HCT116 (cell line): ENCODE measurements at regions not wholly inside any gene's neighbourhood (a gene's known extent, or its start where the extent isn't known, plus 50 kb on each side); places are given as distances from the start of the nearest gene placed in this dataset.

ENCODE experiments used
- ATAC-seq: fragments of 200-7000 bp; cut with Tn5 transposase; 2 replicates; pipeline ENCODE4 v1.9.1; 2020; ENCODE audit warnings: mild to moderate bottlenecking, moderate library complexity
- BruUV-seq: library from RNA; stranded (reverse); fragments of 400-500 nt; replicated peaks from 2 replicates; lab custom pipeline; 2021; lab: Mats Ljungman, UMichigan
- CTCF ChIA-PET: fragments of 300-600 bp; sonication (Branson Sonifier 250); formaldehyde crosslinking; loops from one replicate; lab custom pipeline; 2021; ENCODE audit warnings: antibody characterized with exemption; lab: Charles Lee
- POLR2A ChIA-PET: fragments of 300-600, 350-600 bp; sonication (Branson Sonifier 250); formaldehyde crosslinking; loops from one replicate; lab custom pipeline; 2021; ENCODE audit warnings: antibody characterized with exemption; lab: Charles Lee
- RAD21 ChIA-PET, 2 experiments: fragments of 300-600 bp; sonication (Branson Sonifier 250); formaldehyde crosslinking; loops; one replicate each; lab custom pipeline; 2023; ENCODE audit warnings: low total read pairs in 2 of 2; ENCODE audit not compliant: uncharacterized antibody in 2 of 2, unreplicated experiment in 2 of 2, low non-redundant PET in 1 of 2; lab: Charles Lee
- DNase-seq: peaks from one replicate; pipeline ENCODE4 v3.0.0-alpha.2; 2010; ENCODE audit warnings: low read depth, low spot score
- H2AFZ ChIP-seq: fragments of 200-600 bp; shearing (Covaris generic), sonication (generic); 2 replicates; pipeline ENCODE4 v1.6.1; 2017; ENCODE audit warnings: low read depth, mixed run types, mixed read lengths, antibody characterized with exemption, low read length; ENCODE audit not compliant: poor library complexity, severe bottlenecking
- H3K27ac ChIP-seq: 2 replicates; pipeline ENCODE4 v1.5.1; 2012; ENCODE audit warnings: low read depth, low read length
- H3K27me3 ChIP-seq: fragments of 200-600 bp; sonication (generic); 2 replicates; pipeline ENCODE4 v1.6.1; 2016; ENCODE audit warnings: mixed run types, low read length, mixed read lengths; ENCODE audit not compliant: insufficient read depth
- H3K36me3 ChIP-seq, 2 experiments: fragments of 200-500 bp in 1 of 2; fragments of 200-600 bp in 1 of 2; sonication (Bioruptor generic) in 1 of 2; sonication (generic) in 1 of 2; 2 replicates each; pipeline versions ENCODE4 v1.5.1 to v1.6.1; 2014 to 2016; ENCODE audit warnings: low read length in 2 of 2, inconsistent platforms in 1 of 2, mixed read lengths in 1 of 2, mixed run types in 1 of 2; ENCODE audit not compliant: insufficient read depth in 2 of 2, control insufficient read depth in 1 of 2
- H3K4me1 ChIP-seq, 2 experiments: fragments of 200-600 bp in 1 of 2; sonication (generic) in 1 of 2; 2 replicates each; pipeline versions ENCODE4 v1.5.1 to v1.6.1; 2012 to 2017; ENCODE audit warnings: low read length in 2 of 2, inconsistent platforms in 1 of 2, mild to moderate bottlenecking in 1 of 2, mixed read lengths in 1 of 2, mixed run types in 1 of 2, moderate library complexity in 1 of 2; ENCODE audit not compliant: insufficient read depth in 2 of 2, control insufficient read depth in 1 of 2
- H3K4me2 ChIP-seq: fragments of 200-600 bp; sonication (generic); 2 replicates; pipeline ENCODE4 v1.6.1; 2017; ENCODE audit warnings: mixed run types, low read length, mixed read lengths
- H3K4me3 ChIP-seq, 2 experiments: fragments of 200-600 bp in 1 of 2; sonication (generic) in 1 of 2; replicated peaks in 1 of 2; 2 replicates each; pipeline ENCODE4 v1.5.1; 2011 to 2016; ENCODE audit warnings: low read length in 2 of 2, control low read depth in 1 of 2, low read depth in 1 of 2, mild to moderate bottlenecking in 1 of 2, mixed read lengths in 1 of 2, mixed run types in 1 of 2
- H3K79me2 ChIP-seq: fragments of 200-600 bp; sonication (generic); 2 replicates; pipeline ENCODE4 v1.6.1; 2017; ENCODE audit warnings: mild to moderate bottlenecking, mixed run types, low read length, moderate library complexity, mixed read lengths; ENCODE audit not compliant: insufficient read depth
- H3K9ac ChIP-seq: fragments of 200-600 bp; sonication (generic); 2 replicates; pipeline ENCODE4 v1.6.1; 2016; ENCODE audit warnings: low read length, mixed read lengths
- H3K9me2 ChIP-seq: fragments of 200-600 bp; sonication (generic), shearing (Covaris generic); 2 replicates; pipeline ENCODE4 v1.6.1; 2017; ENCODE audit warnings: mixed run types, mild to moderate bottlenecking, moderate library complexity; ENCODE audit not compliant: insufficient read depth
- H3K9me3 ChIP-seq, 2 experiments: fragments of 200-500 bp in 1 of 2; fragments of 200-600 bp in 1 of 2; sonication (Bioruptor generic) in 1 of 2; sonication (generic) in 1 of 2; 2 replicates each; pipeline ENCODE4 v1.6.1; 2014 to 2017; ENCODE audit warnings: low read length in 2 of 2, mixed read lengths in 2 of 2, inconsistent platforms in 1 of 2, low read depth in 1 of 2, mild to moderate bottlenecking in 1 of 2, mixed run types in 1 of 2, moderate library complexity in 1 of 2; ENCODE audit not compliant: control insufficient read depth in 1 of 2, insufficient read depth in 1 of 2
- H4K20me1 ChIP-seq: fragments of 200-600 bp; sonication (generic), shearing (Covaris generic); 2 replicates; pipeline ENCODE4 v1.6.1; 2017; ENCODE audit warnings: mixed run types, mild to moderate bottlenecking, moderate library complexity; ENCODE audit not compliant: insufficient read depth
- CBX3 ChIP-seq: IDR thresholded peaks from 2 replicates; pipeline ENCODE4 v1.6.1; 2012; ENCODE audit warnings: low read depth
- CEBPB ChIP-seq: IDR thresholded peaks from 2 replicates; pipeline ENCODE4 v1.6.1; 2012; ENCODE audit warnings: low read depth
- EGR1 ChIP-seq: IDR thresholded peaks from 2 replicates; pipeline ENCODE4 v1.6.1; 2012; ENCODE audit warnings: low read depth
- ELF1 ChIP-seq: IDR thresholded peaks from 2 replicates; pipeline ENCODE4 v1.6.1; 2012; ENCODE audit warnings: low read depth, borderline replicate concordance
- EZH2 ChIP-seq: fragments of 200-600 bp; sonication (generic); IDR thresholded peaks from 2 replicates; pipeline ENCODE4 v1.6.1; 2017; ENCODE audit warnings: antibody characterized with exemption, mixed run types
- EZH2phosphoT487 ChIP-seq: fragments of 200-600 bp; IDR thresholded peaks from 2 replicates; pipeline ENCODE4 v1.6.1; 2018; ENCODE audit warnings: antibody characterized with exemption, borderline replicate concordance
- JUND ChIP-seq: IDR thresholded peaks from 2 replicates; pipeline ENCODE4 v1.6.1; 2012
- POLR2AphosphoS5 ChIP-seq: IDR thresholded peaks from 2 replicates; pipeline ENCODE4 v1.6.1; 2011; ENCODE audit warnings: mild to moderate bottlenecking, low read depth, low read length, moderate library complexity
- RAD21 ChIP-seq: IDR thresholded peaks from 2 replicates; pipeline ENCODE4 v1.6.1; 2012; ENCODE audit warnings: low read depth, mild to moderate bottlenecking
- SIN3A ChIP-seq: IDR thresholded peaks from 2 replicates; pipeline ENCODE4 v1.6.1; 2012; ENCODE audit warnings: low read depth
- SP1 ChIP-seq: IDR thresholded peaks from 2 replicates; pipeline ENCODE4 v1.6.1; 2012; ENCODE audit warnings: low read depth
- SRF ChIP-seq: IDR thresholded peaks from 2 replicates; pipeline ENCODE4 v1.6.1; 2012; ENCODE audit warnings: low read depth
- TCF7L2 ChIP-seq: IDR thresholded peaks from 2 replicates; pipeline ENCODE4 v1.7.0; 2011; ENCODE audit warnings: borderline replicate concordance, inconsistent platforms; ENCODE audit not compliant: insufficient read depth, insufficient read length; ENCODE audit errors: extremely low read depth
- YY1 ChIP-seq: IDR thresholded peaks from 2 replicates; pipeline ENCODE4 v1.6.1; 2011; ENCODE audit warnings: low read length, low read depth, moderate library complexity, mild to moderate bottlenecking; ENCODE audit not compliant: insufficient replicate concordance; ENCODE audit errors: extremely low read depth
- ZFX ChIP-seq: fragments of 450-650 bp; IDR thresholded peaks from 2 replicates; pipeline ENCODE4 v1.6.1; 2017
- ZNF274 ChIP-seq: fragments of 200-500 bp; sonication (Bioruptor generic); IDR thresholded peaks from 2 replicates; pipeline ENCODE4 v1.6.1; 2014; ENCODE audit warnings: mild to moderate bottlenecking, low read depth, low read length, inconsistent platforms
- intact Hi-C: fragments of 100-400 bp; cut with micrococcal nuclease; formaldehyde crosslinking; loops from 2 replicates; pipeline ENCODE4 v1.10.0; 2022
- TF ChIP-seq, protein P1 (sequence below), 3 experiments: fragments of 200-600 bp in 1 of 3; sonication (generic) in 1 of 3; IDR thresholded peaks in 2 of 3; conservative IDR thresholded peaks in 1 of 3; 2 replicates each; pipeline ENCODE4 v1.5.1; 2012 to 2017; ENCODE audit warnings: low read depth in 2 of 3, low read length in 2 of 3, antibody characterized with exemption in 1 of 3, borderline replicate concordance in 1 of 3, control low read depth in 1 of 3, mild to moderate bottlenecking in 1 of 3, mixed read lengths in 1 of 3, mixed run types in 1 of 3, moderate library complexity in 1 of 3; ENCODE audit not compliant: insufficient read depth in 1 of 3
- TF ChIP-seq, protein P2 (sequence below): IDR thresholded peaks from 2 replicates; pipeline ENCODE4 v1.6.1; 2012
- TF ChIP-seq, protein P3 (sequence below): IDR thresholded peaks from 2 replicates; pipeline ENCODE4 v1.6.1; 2012; ENCODE audit warnings: low read depth

DNA sequence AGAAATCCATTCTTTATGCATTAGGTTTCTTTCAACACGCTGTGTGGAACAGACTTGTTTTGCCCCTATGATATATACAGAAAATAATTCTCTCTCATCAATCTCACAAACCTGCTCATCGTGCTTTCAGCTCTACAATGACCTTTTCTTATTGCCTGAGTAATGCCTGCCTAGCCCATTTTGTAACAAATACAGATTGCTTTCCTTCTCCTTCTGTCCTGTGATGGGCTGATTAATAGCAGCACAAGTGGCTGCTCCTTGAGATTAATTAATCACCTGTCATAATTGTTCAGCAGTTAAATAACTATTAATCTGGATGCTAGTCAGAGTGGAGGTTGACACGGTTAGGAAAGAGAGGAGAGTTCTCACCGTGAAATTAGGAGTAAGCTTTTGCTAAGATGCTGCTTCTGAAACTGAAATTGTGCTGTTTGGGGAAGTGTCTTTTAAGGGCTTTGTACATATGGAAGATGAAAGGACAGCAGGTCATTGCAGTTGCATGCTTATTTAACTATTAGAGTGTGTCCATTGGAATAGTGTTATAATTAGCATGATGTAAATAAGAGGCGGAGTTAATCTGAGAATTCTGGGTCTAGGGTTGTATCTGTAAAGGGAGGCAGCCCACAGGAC is 1430.5 kb downstream of the FAM181B start:
- CTCF ChIA-PET = no interaction called here
- no TSS peak for BruUV-seq
- no peak for ATAC-seq
- Histone ChIP-seq H3K9ac (no peak overlapping the region), H3K9me2 (no peaks in the 10 kb centered on the region), H4K20me1 (no peaks in the 10 kb centered on the region), H3K4me2 (no peak overlapping the region), H3K27ac (no peak overlapping the region), H3K4me1 (no peaks in the 10 kb centered on the region), H3K27me3 (no peaks in the 10 kb centered on the region), H3K4me3 (no peak overlapping the region), H3K9me3 (no peaks in the 10 kb centered on the region; a peak in 2 of 4 replicates), H2AFZ (no peak overlapping the region), H3K36me3 (no peaks in the 10 kb centered on the region), H3K79me2 (no peaks in the 10 kb centered on the region)
- RAD21 ChIA-PET = no interaction called here
- POLR2A ChIA-PET = no interaction called here
- DNase-seq = no peak
- no peak for TF ChIP-seq TCF7L2
- no peak for TF ChIP-seq EGR1
- TF ChIP-seq, protein P1, sequence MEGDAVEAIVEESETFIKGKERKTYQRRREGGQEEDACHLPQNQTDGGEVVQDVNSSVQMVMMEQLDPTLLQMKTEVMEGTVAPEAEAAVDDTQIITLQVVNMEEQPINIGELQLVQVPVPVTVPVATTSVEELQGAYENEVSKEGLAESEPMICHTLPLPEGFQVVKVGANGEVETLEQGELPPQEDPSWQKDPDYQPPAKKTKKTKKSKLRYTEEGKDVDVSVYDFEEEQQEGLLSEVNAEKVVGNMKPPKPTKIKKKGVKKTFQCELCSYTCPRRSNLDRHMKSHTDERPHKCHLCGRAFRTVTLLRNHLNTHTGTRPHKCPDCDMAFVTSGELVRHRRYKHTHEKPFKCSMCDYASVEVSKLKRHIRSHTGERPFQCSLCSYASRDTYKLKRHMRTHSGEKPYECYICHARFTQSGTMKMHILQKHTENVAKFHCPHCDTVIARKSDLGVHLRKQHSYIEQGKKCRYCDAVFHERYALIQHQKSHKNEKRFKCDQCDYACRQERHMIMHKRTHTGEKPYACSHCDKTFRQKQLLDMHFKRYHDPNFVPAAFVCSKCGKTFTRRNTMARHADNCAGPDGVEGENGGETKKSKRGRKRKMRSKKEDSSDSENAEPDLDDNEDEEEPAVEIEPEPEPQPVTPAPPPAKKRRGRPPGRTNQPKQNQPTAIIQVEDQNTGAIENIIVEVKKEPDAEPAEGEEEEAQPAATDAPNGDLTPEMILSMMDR (IDR thresholded peaks at IDR 0.05 in 2 of 3, conservative IDR thresholded peaks at IDR 0.05 in 1 of 3; ENCODE audit: borderline replicate concordance in 1 of 3, insufficient read depth in 1 of 3, low read depth in 2 of 3, low read length in 2 of 3) = no peak
- no peak for TF ChIP-seq RAD21
- TF ChIP-seq CEBPB = no peak
- TF ChIP-seq EZH2phosphoT487 = no peak
- no peak for TF ChIP-seq JUND
- TF ChIP-seq, protein P2, sequence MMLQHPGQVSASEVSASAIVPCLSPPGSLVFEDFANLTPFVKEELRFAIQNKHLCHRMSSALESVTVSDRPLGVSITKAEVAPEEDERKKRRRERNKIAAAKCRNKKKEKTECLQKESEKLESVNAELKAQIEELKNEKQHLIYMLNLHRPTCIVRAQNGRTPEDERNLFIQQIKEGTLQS = no peak
- no peak for TF ChIP-seq POLR2AphosphoS5
- no peak for TF ChIP-seq SRF
- no peak for TF ChIP-seq EZH2
- TF ChIP-seq, protein P3, sequence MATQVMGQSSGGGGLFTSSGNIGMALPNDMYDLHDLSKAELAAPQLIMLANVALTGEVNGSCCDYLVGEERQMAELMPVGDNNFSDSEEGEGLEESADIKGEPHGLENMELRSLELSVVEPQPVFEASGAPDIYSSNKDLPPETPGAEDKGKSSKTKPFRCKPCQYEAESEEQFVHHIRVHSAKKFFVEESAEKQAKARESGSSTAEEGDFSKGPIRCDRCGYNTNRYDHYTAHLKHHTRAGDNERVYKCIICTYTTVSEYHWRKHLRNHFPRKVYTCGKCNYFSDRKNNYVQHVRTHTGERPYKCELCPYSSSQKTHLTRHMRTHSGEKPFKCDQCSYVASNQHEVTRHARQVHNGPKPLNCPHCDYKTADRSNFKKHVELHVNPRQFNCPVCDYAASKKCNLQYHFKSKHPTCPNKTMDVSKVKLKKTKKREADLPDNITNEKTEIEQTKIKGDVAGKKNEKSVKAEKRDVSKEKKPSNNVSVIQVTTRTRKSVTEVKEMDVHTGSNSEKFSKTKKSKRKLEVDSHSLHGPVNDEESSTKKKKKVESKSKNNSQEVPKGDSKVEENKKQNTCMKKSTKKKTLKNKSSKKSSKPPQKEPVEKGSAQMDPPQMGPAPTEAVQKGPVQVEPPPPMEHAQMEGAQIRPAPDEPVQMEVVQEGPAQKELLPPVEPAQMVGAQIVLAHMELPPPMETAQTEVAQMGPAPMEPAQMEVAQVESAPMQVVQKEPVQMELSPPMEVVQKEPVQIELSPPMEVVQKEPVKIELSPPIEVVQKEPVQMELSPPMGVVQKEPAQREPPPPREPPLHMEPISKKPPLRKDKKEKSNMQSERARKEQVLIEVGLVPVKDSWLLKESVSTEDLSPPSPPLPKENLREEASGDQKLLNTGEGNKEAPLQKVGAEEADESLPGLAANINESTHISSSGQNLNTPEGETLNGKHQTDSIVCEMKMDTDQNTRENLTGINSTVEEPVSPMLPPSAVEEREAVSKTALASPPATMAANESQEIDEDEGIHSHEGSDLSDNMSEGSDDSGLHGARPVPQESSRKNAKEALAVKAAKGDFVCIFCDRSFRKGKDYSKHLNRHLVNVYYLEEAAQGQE = no peak
- TF ChIP-seq ELF1 = no peak
- TF ChIP-seq SP1 = no peak
- no peak for TF ChIP-seq YY1
- no peak for TF ChIP-seq ZNF274
- TF ChIP-seq ZFX = no peak
- TF ChIP-seq SIN3A = no peak
- TF ChIP-seq CBX3 = no peak
- intact Hi-C loops = no loop called here
